HG03432 (cell line): ENCODE measurements at regions not wholly inside any gene's neighbourhood (a gene's known extent, or its start where the extent isn't known, plus 50 kb on each side); places are given as distances from the start of the nearest gene placed in this dataset.

Experiments used
- ATAC-seq: cut with Tn5 transposase; IDR thresholded peaks from one replicate; pipeline ENCODE4 v1.9.1; 2021; ENCODE audit warnings: mild to moderate bottlenecking, moderate library complexity; ENCODE audit not compliant: unreplicated experiment

DNA sequence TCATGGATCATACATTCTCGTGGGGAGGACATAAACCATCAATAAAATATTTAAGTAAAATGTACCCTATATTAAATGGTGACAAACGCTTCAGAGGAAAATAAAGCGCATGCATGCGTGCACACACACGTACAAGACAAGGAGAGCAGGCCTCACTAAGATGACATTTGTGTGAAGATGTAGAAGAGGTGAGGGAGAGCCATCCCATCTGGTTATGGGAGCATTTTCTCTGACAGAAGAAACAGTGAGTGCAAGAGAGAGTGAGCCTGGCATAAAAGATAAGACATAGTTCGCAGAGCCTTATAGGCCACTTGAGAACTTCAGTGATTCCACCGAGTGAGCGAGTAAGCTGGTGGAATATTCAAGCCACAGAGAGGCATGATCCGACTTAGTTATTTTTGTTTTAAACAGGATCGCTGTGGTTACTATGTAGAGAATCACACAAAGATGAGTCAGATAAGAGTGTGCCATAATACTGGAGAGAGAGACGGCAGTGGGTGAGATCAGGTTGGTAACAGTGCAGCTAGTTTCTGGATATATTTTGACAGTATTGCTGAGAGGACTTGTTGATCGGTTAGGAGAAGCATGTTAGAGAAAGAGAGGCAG is 624.2 kb downstream of the PLPP3 start:
- ATAC-seq: no peak

DNA sequence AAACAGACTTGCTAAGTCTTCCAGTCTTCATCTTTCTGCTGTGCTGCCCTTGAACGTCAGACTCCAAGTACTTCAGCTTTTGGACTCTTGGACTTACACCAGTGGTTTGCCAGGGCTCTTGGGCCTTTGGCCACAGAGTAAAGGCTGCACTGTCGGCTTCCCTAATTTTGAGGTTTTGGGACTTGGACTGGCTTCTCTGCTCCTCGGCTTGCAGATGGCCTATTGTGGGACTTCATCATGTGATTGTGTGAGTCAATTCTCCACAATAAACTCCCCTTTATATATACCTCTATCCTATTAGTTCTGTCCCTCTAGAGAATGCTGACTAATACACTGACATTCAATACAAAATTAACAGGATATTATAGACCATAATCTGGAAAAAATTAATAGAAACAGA is 628.1 kb downstream of the PLPP3 start:
- no peak for ATAC-seq

- ATAC-seq: no peak
Observed at GRCh38 chr1:55947446-55947845, 631.9 kb downstream of the PLPP3 start.

- ATAC-seq: no peak
Observed at GRCh38 chr1:55943721-55944435, 635.5 kb downstream of the PLPP3 start.

DNA sequence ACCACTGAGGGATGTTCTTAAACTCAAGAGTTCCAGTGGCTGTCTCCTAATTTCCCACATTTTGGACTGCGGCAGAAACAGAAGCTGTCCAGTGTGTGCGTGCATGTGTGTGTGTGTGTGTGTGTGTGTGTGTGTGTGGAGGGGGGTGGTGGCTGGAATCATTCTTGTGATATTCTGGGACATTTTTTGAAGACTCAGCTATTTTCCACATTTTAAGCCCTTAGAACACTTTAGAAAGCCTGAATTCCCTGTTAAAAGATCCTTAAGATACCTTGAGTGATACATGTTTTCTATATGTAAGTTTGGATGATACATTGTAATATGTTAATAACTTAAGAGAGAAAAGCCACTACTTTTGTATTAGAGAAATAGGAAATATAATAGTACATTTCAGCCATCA is 636.4 kb downstream of the PLPP3 start:
- no peak for ATAC-seq

- ATAC-seq: no peak
Observed at GRCh38 chr1:55939866-55940265, 639.5 kb downstream of the PLPP3 start.

DNA sequence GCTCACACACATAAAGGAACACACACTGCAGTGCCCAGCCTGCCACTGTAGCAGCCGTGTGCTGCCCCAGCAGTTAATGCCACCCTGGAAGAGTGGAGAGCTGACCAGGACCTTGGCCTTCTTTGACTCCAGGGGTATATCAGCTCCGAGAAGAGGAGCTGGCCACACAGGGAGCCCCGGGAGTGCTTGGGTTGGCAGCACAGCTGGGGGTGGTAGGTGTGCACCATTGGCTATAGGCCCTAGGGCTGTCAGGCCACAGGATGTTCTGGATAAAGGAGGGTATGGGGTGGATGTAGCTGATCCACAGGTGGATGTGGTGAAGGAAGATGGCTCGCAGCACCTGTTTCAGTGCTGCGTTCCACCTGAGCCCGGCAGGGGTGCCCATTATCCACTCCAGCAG is 640.5 kb downstream of the PLPP3 start:
- ATAC-seq: no peak

- ATAC-seq: no peak
Observed at GRCh38 chr1:55938376-55938850, 641.0 kb downstream of the PLPP3 start.

DNA sequence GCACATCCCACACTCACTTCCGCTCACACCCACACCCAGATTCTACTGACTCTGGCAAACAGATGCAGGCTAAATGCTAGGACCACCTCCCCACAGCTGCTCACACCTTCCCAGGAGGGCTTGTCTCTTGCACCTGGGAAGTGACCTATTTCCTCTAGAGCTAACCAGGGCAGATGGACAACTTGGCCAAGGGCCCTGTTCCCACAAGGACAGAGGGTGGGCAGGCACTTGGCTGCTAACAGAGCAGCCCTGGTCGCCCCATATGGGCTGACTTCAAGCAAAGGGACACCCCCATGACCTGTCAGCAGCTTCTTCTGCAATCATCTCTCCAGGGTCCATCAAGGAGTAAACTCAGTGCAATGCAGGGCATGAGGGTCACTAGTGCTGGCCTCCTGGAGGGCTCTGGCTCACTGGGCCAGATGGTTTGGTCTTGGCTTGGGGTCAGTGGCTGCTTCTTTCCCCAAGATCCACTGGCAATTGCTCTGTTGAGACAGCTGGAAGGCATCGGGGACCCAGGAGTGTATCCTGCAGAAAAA is 641.5 kb downstream of the PLPP3 start:
- no peak for ATAC-seq

DNA sequence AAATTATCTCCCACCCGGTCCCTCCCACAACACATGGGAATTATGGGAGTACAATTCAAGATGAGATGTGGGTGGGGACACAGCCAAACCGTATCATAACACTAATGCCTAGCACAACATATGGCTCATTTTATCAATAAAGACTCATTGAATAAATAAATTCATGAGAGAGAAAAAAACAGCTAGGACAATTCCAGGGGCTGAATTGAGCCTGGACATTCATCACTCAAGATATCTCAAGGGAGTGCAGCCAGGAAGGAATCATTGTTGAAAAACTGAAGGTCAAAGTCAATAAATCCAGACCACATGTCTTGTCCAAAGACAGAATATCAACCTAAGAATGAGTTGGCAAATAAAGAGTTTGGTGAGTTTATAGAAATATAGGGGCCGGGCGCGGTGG is 644.1 kb downstream of the PLPP3 start:
- no peak for ATAC-seq

- ATAC-seq: no peak
Observed at GRCh38 chr1:55932402-55932801, 647.0 kb downstream of the PLPP3 start.

- no peak for ATAC-seq
Observed at GRCh38 chr1:55931081-55931940, 648.1 kb downstream of the PLPP3 start.

GRCh38 chr1:55929652-55930051 is 649.7 kb downstream of the PLPP3 start:
- no peak for ATAC-seq

- no peak for ATAC-seq
Observed at GRCh38 chr1:55928576-55928975, 650.8 kb downstream of the PLPP3 start.

GRCh38 chr1:55927702-55928290 is 651.6 kb downstream of the PLPP3 start:
- no peak for ATAC-seq

DNA sequence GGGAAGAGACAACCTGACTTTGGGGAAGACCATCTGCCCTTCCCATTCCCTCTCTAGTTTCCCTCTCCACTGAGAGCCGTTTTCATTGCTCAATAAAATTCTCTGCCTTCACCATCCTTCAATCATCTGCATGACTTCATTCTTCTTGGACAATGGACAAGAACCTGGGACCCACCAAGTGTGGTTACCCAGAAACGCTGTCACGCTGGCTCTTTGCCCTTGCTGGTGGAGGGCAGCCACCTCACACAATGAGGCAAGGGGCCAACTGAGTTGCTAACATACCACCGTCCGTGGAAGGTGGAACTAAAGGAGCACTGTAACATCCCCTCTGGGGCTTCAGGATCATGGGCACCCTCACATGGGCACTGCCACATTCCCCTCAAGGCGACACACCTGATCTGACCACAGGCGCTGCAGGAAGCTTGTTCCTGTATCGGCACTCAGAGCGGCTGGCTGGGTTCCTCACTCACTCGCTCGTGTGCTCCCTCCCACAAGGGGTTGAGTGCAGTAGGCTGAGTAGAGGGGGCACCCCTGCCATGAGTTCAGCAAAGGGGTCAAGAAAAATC is 652.4 kb downstream of the PLPP3 start:
- no peak for ATAC-seq

GRCh38 chr1:55916907-55917306 is 662.5 kb downstream of the PLPP3 start:
- no peak for ATAC-seq

DNA sequence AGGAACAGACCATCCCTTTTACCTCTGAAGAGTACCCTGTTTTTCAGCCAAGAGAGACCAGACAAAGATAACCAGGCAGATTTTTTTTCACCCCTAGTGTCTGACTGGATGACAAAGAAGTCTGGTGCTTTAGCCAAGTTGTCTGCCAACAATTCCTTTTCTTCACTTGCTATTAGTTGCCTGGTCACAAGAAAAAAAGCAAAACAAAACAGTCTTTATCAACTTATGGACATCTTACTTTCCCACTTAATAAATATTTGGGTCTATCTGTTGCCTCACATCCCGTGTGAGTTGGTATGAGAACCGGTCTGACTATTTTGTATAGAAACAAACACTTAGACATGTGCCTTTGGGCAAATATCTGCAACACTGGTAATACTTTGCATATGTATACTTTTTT is 662.9 kb downstream of the PLPP3 start:
- ATAC-seq: no peak

DNA sequence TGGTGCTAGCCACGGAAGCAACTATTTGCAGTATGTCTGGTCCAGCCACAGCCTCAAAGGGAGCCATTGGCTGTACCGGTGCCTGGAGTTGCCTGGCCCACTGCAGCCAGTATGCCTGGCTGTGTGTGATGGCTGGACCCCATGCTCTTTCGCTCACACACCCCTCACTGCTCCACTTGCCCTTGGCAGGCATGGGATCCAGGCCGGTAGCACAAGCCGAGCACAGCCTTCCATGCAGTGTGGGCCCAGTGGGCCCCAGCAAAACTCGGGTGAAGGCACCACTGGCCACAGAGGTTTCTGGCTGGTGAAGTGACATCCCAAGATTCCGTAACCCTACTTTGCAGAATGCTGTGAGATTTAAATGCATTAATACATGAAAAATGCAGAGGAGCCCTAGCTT is 665.8 kb downstream of the PLPP3 start:
- no peak for ATAC-seq

- ATAC-seq: no peak
Observed at GRCh38 chr1:55912438-55912837, 666.9 kb downstream of the PLPP3 start.

DNA sequence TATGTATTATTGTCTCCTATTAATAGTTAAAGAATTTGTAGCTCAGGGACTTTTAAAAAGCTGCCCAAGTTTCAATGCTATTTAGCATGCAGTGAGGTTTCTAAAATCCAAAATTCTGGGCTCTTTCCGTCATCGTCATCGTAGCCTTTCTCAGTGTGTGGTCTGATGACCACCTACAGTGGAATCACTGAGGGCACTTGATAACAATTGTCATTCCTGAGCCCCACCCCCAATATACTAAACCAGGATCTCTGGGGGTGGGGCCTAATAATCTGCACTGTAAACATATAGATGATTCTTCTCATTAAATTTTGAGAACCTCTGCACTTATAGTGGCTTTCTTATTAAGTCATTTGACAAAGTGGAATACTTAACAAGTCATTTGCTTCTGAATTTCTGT is 674.8 kb downstream of the PLPP3 start:
- no peak for ATAC-seq
